Ovary (tissue), 3 donors: ENCODE measurements at regions not wholly inside any gene's neighbourhood (a gene's known extent, or its start where the extent isn't known, plus 50 kb on each side); places are given as distances from the start of the nearest gene placed in this dataset.

Source experiments
- EP300 ChIP-seq: sonication (generic); formaldehyde crosslinking; IDR thresholded peaks from one replicate; pipeline ENCODE4 v1.6.1; 2017; ENCODE audit warnings: antibody characterized with exemption
- POLR2A ChIP-seq: fragments of 450-650 bp; IDR thresholded peaks from one replicate; pipeline ENCODE4 v1.6.1; 2017; ENCODE audit warnings: antibody characterized with exemption, mild to moderate bottlenecking, moderate library complexity
- TF ChIP-seq, protein P1 (sequence below), 3 donors: fragments of 450-650 bp in 2 of 3; fragments of 200-600 bp in 1 of 3; IDR thresholded peaks; one replicate each; pipeline versions ENCODE4 v1.5.1 to v1.8.0; 2016 to 2022; ENCODE audit warnings: antibody characterized with exemption in 3 of 3, mild to moderate bottlenecking in 1 of 3
- donor health status: DM: no; HTN: no; CAD: no.

DNA sequence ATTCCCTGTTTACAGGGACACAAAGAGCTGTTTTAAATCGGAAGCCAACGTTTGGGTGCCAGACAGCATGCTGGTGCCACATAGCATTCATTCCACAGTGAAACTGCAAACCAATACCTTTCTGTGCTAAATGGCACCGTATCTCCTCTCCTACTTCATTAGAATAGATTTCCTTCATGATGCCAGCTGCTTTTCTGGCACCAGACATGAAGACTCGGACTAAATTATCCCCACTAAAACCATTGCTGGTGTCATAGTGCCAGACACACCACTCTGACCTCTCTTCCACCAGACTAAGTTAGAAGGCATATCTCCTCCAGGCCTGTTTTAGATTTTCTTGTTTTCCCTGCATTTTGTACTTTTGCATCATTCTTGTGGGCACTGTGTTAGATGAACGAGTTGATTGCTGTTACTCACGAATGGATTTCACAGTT is 155.1 kb downstream of the ETV1 start:
- TF ChIP-seq, protein P1, sequence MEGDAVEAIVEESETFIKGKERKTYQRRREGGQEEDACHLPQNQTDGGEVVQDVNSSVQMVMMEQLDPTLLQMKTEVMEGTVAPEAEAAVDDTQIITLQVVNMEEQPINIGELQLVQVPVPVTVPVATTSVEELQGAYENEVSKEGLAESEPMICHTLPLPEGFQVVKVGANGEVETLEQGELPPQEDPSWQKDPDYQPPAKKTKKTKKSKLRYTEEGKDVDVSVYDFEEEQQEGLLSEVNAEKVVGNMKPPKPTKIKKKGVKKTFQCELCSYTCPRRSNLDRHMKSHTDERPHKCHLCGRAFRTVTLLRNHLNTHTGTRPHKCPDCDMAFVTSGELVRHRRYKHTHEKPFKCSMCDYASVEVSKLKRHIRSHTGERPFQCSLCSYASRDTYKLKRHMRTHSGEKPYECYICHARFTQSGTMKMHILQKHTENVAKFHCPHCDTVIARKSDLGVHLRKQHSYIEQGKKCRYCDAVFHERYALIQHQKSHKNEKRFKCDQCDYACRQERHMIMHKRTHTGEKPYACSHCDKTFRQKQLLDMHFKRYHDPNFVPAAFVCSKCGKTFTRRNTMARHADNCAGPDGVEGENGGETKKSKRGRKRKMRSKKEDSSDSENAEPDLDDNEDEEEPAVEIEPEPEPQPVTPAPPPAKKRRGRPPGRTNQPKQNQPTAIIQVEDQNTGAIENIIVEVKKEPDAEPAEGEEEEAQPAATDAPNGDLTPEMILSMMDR (IDR thresholded peaks at IDR 0.05): no peak
- no peak for TF ChIP-seq EP300
- TF ChIP-seq POLR2A: no peak
